ENCODE measurements at regions not wholly inside any gene's neighbourhood (a gene's known extent, or its start where the extent isn't known, plus 50 kb on each side); places are given as distances from the start of the nearest gene placed in this dataset.

DNA sequence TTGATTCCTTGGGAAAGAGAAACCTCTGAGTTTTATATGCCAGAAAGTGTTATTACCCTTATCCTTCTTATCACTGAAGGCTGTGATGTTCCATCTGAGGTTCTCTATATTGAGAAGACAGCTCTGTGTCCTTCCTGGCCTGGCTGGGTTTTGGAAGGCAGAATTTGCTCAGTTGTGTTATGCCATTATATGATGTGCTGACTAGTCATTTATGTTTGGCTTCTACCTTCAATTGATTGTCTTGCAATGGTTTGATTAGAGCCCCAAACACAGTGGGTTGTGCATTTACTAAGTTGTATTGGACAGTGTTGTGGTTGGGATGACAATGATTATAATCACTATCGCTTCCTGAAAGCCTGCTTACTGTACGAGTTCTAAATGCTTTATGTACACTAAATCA lies 265.7 kb downstream of the SNAPC1 start:
- DNase-seq: no peak

DNA sequence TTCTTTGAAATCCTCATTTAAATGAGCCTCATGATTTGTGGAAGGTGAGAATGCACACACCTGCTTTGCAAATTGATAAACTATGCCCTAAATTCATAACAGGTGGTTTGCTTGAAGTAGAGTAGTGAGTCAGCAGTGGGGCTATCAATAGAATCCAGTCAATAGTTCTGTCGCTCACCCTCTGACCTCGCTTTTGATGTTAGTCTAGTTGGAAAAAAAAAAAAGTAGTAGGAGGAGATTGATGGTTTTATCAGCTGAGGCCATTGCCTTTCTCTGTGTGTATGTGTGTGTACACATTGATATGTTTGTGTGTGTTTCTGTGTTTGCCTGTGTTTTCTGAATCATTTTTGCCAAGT lies 267.3 kb downstream of the SNAPC1 start:
- DNase-seq: no peak

DNA sequence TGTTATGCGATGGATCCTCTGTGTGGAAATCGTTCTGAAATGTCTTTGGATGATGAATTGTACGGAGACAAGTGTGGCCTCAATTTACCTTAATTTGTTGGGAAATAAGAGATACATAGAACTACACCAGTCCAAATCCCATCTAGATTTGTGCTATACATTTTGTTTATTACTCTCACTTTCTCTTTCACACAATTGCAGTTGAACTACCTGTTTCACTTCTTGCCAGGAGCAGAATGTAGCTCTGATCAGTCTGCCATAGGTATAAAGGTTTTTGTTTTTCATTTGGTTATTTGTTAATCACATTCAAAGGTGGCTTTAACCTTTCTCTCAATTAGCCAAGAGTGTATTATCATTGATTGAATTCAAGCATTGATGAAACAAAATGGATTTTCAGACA lies 268.2 kb downstream of the SNAPC1 start:
- no peak for DNase-seq

DNA sequence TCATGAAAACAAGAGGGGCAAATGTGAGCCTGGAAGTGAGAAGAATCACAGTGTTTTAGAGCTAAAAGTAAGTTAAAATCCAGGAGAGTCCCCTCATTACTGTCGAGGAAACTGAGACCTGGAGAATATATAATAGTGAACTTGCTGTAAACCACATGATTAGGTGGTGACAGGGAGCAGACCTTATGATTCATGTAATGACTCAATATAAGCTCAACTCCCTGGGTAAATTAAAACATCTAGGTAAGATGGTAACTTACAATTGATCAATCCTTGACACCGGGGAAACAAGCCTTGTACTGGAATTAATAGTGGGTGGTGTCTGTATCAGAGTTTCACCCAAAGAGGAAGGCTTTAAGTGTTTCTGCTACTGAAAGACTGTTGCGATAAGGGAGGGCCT lies 269.3 kb downstream of the SNAPC1 start:
- no peak for DNase-seq

DNA sequence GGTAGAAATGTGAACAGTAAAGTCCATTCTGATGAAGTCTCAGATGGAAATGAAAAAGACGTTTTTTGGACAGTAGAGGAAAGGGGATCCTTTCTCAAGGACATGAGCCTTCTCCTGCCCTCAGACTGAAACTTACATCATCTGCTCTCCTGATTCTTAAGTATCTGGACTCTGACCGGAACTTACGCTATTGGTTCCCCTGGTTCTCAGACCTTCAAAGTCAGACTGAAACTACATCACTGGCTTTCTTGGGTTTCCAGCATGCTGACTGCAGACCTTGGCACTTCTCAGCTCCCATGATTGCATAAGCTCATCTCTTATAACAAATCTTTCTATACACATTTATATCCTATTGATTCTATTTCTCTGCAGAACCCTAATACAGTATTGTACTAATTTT lies 291.0 kb downstream of the SNAPC1 start:
- no peak for DNase-seq

DNA sequence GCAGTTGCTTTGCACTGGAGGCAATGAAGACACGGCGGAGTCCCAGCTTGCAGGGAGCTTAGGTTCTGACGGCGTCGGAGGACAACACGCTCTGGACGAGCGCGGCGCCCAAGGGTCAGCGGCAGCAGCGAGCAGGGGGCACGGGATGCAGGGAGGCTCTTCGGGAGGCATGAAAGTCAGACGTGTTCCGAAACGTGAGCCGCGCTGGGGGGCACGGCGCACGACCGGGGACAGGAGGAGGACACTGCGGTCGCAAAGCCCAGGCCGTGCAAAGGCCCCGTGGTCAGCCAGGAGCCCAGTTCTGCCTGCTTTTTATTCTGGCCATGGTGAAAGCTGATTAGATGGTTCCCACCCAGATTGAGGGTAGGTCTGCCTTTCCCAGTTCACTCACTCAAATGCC lies 294.6 kb downstream of the SNAPC1 start:
- no peak for DNase-seq

DNA sequence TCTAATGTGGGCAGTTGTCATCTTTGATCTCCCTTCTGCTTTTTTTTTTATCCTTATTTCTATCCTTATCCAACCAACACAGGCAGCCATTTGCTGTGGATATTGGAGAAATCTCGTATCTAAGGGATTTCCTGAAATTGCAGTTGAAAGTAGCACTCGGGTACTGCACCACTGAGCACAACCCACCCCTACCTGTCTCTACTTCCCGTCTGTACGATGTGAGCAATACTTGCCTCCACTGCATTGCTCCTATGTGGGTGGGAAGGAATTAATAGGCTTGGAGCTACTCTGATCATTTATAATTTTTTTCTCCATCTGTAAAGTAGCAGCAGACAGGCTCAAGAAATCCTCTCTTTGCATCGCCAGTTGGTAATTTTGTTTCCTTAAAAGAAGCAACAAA lies 300.4 kb downstream of the SNAPC1 start:
- no peak for DNase-seq

DNA sequence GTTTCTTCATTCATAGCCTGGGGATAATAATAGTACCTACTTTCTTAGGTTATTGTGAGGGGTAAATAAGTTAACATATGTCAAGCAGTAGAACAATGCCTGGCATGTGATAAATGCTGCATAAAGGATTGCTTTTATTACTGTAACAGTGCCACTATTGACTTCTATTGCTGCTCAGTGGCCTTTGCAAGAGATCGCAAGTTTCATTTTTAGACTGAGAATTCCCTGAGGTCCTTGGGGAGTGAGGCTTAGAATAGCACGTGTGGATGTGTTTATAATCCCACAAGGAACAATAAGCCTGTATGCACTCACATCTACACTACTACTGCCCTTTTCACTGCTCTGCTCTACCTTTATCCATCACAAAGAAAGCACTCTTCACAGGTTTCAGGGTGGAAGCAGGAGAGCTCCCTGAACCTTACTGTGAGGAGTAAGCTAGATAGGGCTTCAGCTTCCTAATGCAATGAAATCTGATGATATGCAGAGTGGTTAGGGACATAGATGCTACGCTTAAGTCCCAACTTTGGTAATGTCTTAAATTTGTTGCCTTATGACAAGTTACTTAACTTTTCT lies 302.6 kb downstream of the SNAPC1 start:
- DNase-seq: no peak

DNA sequence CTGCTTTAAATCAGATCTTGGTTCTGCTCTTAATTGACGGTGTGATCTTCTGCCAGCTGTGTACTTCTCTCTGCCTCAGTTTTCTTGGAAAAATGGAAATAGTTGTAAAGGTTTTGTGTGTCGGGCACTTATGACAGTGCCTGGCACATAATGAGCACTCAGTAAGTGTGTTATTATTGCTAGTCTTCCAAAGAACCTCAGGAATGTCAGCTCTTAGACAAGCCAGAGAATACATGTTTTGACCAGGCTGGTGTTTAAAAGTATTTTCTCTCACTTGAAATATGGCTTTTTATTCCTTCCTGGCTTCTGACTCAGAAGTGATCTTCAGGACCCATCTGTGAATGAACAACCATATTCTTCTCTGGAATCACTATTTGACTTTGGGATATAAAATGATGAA lies 304.1 kb downstream of the SNAPC1 start:
- no peak for DNase-seq

DNA sequence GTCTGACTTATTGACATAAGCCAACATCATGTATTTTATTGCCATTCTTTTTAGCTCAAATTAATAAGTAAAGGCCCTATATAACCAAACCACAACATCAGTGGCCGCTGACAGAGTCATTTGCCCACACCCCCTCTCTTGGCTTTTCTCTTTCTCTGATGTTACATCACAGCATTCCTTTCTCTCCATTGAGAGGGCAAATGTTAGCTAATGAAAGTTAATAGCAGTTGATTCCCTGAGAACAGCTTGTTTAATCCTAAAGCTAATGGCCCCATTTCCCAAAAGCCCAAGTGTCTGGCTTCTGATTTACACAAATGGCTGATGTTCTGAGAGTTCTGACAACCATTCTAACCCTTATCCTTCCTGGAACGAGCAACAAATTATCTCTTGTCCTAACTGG lies 308.8 kb downstream of the SNAPC1 start:
- DNase-seq: no peak

DNA sequence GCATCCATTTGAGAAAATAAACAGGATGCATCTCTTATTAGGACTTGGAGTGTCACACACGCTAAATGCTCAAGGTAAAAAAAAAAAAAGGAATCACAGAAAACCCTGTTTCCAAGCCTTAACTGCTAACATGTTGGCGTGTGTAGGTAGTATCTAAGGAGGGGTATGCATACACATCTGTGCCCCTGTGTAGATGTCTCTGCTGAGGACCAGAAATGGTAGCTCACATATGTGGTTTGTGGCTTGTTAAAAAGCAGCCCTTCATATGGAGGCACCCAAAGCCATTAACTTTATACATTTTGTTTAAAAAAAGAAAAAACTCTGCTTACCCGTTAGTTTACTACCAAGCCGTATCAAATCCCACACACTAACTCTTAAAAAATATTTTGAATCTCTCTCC lies 314.1 kb downstream of the SNAPC1 start:
- DNase-seq: no peak

DNA sequence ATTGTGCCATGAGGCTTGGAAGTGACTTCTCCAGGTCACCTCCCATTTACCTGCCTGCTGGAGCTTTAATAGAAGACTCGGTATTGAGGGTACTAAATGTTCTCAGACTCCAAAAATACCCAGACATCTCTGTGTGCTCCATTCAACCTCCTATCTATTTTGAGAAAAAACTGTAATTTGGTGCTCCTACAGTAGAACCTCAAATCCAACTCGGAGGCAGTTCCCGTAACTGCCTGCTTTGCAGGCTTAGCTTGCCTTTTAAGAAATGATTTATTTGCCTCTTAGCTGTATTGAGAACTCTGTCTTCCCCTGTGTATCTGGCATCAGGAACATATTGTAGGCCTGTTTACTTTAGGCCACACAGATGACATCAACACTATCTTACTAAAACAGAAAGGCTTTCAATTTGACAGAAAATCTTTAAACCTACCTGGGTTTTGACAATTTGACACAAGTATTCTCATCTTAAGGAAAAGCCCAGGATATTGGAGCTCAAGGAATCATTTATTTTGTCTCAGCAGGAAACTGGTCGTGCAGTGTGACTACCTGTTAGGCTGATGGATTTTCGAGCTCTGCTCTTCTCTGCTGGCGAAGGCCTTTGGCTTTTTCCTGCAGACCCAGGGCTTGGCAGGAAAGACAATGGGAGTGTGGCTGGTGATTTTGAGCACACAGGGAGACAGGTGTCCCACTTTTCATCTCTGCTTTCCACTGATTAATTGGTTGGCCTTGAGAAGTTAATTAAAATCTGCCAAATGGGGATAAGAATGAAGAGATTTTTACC lies 314.8 kb downstream of the SNAPC1 start:
- DNase-seq: no peak

DNA sequence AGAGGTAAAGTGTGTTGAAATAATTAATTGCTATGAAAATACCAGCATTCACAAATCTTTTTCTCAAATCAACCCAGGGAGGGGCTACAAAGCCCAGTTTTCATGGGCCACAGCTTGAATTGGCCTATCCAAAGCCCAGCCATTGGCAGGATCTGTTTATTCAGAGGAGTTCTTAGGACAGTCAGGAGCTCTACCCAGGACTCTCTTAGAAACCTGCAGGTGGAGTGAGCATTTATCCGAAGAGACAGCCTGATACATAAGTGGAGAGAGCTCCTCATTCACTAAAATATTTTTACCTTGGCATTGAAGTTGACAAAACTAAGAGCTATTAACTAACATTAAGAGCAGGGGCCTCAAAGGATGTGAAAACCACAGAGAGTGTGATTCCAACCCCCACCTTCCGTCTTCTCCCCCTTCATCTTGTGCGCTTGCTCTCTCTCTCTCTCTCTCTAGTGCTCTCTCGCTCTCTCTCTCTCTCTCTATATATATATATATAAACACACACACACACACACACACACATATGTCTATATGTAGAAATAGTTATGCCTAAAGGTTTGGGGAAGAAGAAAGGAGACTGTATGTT lies 315.5 kb downstream of the SNAPC1 start:
- DNase-seq: no peak

DNA sequence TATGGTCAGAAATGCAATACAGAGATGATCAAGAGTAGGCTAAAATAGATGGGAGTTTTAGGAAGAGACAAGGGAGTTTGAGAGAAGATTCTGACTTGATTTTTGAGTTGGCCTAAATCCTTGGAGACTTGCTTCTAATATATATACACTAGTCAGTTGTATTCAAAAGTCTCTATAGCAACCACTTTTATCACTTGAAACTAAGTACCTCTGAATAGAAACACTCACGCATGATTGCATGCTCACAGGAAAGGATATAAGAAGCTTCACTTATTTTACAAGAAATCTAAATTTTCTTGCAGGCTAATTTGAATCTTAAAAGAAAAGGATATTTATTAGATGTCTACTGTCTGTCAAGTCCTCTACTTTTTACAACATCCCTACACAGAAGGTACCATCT lies 316.8 kb downstream of the SNAPC1 start:
- no peak for DNase-seq

DNA sequence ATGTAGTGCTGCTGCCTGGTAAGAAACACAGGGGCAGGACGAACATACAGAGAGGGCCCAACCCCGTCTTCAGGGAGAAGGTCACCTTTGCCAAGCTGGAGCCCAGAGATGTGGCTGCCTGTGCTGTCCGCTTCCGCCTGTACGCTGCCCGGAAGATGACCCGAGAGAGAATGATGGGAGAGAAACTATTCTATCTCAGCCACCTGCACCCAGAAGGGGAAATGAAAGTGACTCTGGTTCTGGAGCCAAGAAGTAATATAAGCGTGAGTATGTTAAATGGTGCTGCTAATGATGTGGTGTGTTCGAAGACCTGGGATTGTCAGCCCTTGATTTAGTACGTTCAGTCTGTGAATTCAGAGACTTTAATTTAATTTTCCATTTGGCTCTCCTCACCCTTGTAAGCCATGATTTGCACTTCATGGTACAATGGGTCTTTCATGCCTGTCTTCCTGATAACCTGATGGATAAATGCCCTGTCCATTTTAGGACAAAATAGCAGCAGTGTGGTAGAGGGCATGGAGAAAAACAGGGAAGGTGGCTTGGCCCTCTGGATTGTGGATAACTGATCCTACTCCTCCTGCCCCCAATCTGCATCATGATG lies 318.9 kb downstream of the SNAPC1 start:
- DNase-seq: no peak

DNA sequence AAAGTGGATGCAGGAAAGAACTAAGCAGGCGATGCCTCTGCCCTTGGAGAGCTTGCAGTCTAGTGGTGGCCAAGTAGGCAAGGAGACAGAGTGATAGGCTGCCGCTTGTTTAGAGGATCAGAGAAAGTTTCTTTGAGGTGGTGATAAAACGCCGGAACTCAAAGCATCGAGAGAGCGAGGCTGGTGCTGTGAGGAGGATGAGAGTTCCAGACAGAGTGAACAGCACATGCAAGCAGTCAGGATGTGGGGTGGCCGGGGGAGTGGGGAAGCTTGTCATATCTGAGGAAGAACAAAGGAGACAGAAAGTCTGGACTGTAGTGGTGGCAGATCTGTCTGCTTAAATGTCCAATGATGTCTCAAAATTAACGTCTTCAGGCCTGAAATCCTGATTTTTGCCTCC lies 319.7 kb downstream of the SNAPC1 start:
- no peak for DNase-seq

DNA sequence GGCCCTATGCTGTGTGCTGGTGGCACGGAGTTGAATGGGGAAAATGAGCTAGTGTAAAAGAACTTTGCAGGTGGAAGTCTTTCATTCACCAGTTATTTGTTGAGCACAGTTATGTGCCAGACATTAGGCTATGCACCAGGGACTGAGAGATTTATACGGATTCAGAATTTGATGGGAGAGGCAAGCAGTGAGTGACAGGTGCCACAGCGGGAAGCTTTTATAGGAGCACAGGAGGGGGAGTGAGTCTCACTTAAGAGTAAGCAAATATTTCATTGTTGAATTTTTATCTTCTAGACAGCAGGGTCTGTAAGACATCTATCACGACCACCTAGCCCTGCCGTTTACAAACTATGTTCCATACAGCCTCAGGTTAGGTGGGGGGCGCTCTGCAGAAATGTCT lies 320.6 kb downstream of the SNAPC1 start:
- DNase-seq: no peak

DNA sequence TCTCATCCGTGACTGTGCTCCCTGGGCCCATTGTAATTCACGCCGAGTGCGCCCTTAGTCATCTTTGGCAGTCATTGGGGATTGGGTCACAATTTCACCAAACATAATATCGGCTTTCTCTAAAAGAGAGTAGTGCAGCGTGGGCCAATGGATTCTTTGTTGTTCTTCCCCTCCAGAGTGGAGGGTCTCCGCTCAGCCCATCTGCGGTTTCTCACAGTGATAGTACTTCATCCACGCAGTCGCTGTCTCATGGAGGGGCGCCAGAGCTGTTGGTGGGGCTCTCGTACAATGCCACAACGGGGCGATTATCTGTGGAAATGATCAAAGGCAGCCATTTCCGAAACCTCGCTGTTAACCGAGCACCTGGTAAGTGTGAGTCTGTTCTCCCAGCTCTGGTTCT lies 321.8 kb downstream of the SNAPC1 start:
- no peak for DNase-seq

DNA sequence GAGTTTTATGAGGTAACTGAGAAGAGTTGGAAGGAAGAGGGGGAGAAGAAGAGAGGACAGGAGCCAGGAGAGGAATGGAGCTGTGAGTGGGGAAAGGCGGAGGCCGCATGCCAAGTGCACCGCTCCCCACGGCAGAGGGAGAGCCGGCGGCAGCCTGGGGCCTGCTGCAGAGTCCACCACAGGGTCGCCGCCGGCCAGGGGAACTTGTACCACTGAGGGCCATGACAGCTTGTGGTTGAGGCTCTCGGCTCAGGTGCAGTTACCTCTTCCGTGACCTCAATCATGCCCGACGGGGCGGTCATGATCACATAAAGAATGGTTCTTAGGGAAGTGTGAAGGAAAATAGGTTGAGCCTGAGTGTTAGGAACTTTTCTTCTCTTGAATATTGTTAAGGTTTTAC lies 325.0 kb downstream of the SNAPC1 start:
- no peak for DNase-seq

DNA sequence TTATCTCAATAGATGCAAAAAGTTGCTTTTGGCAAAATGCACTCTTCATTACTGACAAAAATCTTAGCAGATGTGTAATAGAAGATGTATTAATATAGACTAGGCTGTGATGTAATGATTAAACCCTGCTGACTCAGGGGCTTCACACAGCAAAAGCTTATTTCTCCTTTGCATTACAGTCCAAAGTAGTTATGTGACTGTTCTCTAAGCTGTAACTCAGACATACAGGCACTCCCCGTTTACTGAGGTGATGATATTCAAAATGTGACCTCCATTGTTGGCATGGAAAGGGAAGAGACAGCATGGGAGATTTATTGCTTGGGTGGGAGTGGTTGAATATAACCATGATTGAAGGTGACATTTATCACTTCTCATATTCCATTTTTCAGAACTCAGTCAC lies 331.5 kb downstream of the SNAPC1 start:
- no peak for DNase-seq

DNA sequence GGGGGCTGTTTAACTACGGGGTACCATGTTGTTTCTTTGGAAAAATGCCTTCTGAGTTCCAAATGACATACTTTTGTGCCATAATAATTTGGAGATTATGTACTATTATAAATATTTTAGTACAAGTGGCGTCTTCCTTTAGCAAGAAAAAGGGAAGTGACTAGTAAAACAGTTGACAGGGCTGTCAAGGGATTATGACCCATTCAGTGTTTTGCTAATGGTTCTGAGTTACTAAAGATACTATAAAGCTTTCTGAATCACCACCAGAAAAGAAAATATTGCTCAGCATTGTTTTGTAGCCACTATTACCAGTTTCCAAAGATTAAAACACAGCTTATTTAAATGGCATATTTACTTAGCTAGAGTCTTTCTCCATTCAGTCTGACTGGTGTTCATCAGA lies 334.9 kb downstream of the SNAPC1 start:
- DNase-seq: no peak

DNA sequence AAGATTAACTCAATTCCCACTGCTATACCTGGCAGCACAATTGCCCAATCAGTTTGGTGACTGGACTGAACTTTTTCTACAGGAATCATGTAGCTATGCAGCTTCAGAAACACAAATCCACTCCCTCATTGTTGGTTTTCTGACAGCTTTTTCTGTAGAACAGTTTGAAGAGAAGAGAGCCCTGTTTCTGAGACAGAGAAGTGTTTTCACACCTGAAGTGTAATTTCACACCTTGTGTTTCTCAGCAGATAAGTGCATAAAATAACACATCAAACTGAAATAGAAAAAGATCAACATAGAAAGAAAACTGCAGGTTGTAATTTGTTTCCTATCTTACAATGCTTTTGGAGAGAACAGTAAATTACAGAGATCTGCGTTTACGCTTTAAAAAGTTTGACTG lies 335.6 kb downstream of the SNAPC1 start:
- DNase-seq: no peak

DNA sequence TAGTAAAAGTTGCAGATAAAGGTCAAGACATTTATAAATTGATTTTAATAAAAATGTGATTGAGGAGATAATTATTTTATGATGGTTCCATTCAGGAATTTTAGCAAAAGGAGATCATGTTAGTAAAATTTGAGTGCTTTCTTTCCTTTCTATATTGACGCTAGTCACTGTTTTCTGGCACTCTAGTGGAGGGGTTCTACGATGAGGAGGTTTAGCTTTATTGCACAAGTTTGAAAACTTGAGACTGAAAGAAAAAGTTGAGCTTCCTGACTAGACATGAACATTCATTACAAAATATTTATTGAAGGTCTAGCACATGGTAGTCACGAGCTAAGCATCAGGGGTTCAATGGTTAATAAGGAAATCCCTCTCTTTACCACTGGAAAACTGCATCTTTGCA lies 336.1 kb downstream of the SNAPC1 start:
- no peak for DNase-seq

DNA sequence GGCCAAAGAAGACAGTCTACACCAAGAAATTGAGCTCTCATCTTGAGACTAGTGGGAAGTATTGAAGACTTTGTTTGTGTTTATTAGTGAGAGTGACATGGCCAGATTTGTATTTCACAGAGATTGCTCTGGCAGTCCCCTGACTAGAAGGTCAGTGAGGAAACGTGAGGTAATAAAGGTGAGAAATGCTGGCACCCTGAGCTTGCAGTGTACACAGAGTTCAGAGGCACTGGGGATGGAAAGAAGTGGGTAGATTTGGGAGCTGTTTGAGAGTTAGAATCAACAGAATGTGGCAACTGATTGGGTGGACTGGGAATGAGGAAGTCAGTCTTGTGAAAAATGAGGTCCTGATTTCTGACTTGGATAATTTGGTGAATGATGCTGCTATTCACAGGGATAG lies 336.9 kb downstream of the SNAPC1 start:
- DNase-seq: no peak

DNA sequence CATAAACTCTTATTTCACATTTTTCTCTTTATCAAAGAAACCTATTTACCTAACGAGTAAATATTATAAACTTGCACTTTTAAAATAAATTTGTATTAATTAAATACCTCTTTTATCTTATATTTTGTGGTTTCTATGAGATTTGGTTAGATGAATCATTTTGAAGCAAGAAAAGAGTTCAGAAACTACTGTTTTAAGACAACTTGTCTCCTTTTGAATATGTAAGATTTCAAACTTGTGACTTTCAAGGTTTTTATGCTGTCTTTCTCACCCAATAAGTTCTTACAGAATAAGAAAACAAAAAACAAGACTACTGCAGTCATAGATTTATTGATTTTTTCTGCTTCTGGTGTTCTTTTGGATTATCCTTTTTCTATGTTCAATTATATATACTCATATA lies 339.0 kb downstream of the SNAPC1 start:
- no peak for DNase-seq

All from stimulated activated CD8-positive, alpha-beta memory T cell treated with anti-CD3 and anti-CD28 coated beads, Interleukin-4, amount 100 ng/mL, for 48 hours (primary cell).